ENCODE measurements at regions not wholly inside any gene's neighbourhood (a gene's known extent, or its start where the extent isn't known, plus 50 kb on each side); places are given as distances from the start of the nearest gene placed in this dataset.

- Histone ChIP-seq H3K36me3 (ENCODE audit: insufficient read depth, low read length) (no peaks in the 10 kb centered on the region), H3K79me2 (ENCODE audit: insufficient read depth, low read length) (no peaks in the 10 kb centered on the region), H3K27ac (ENCODE audit: low read depth, low read length) (no peak overlapping the region), H3K4me3 (ENCODE audit: insufficient read depth, low read length) (no peak overlapping the region), H3K9me3 (ENCODE audit: low read depth, low read length) (no peaks in the 10 kb centered on the region), H3K27me3 (ENCODE audit: insufficient read depth, low read length) (no peaks in the 10 kb centered on the region), H3K4me1 (ENCODE audit: insufficient read depth, low read length) (peaks cover 5% of the 10 kb centered on the region), H4K20me1 (ENCODE audit: insufficient read depth, low read length) (no peaks in the 10 kb centered on the region), H3K4me2 (ENCODE audit: insufficient read depth, low read length) (no peak overlapping the region), H2AFZ (ENCODE audit: low read length) (no peak overlapping the region)
- no peak for TF ChIP-seq CTCF (IDR thresholded peaks at IDR 0.05; ENCODE audit: extremely low read depth, low read depth, low read length)
- no peak for DNase-seq (ENCODE audit: insufficient read length, low spot score, missing footprints)
These were observed 170.6 kb downstream of the RNF152 start for GRCh38 chr18:61722247-61722646.

GRCh38 chr18:61720496-61720895, 172.3 kb downstream of the RNF152 start:
- Histone ChIP-seq H3K4me3 (ENCODE audit: insufficient read depth, low read length) (no peak overlapping the region), H3K27ac (ENCODE audit: low read depth, low read length) (no peak overlapping the region), H3K4me2 (ENCODE audit: insufficient read depth, low read length) (no peak overlapping the region), H2AFZ (ENCODE audit: low read length) (no peak overlapping the region), H3K4me1 (ENCODE audit: insufficient read depth, low read length) (no peaks in the 10 kb centered on the region), H3K36me3 (ENCODE audit: insufficient read depth, low read length) (no peaks in the 10 kb centered on the region), H3K79me2 (ENCODE audit: insufficient read depth, low read length) (no peaks in the 10 kb centered on the region), H3K9me3 (ENCODE audit: low read depth, low read length) (no peaks in the 10 kb centered on the region), H3K27me3 (ENCODE audit: insufficient read depth, low read length) (no peaks in the 10 kb centered on the region), H4K20me1 (ENCODE audit: insufficient read depth, low read length) (no peaks in the 10 kb centered on the region)
- DNase-seq (ENCODE audit: insufficient read length, low spot score, missing footprints) = no peak
- no peak for TF ChIP-seq CTCF (IDR thresholded peaks at IDR 0.05; ENCODE audit: extremely low read depth, low read depth, low read length)

- no peaks in the 10 kb centered on the region for H3K36me3 ChIP-seq (ENCODE audit: insufficient read depth, low read length)
- DNase-seq (ENCODE audit: insufficient read length, low spot score, missing footprints) = no peak
- H3K79me2 ChIP-seq (ENCODE audit: insufficient read depth, low read length) = no peaks in the 10 kb centered on the region
- no peaks in the 10 kb centered on the region for H3K9me3 ChIP-seq (ENCODE audit: low read depth, low read length)
- H3K27ac ChIP-seq (ENCODE audit: low read depth, low read length) = no peak overlapping the region
- no peak overlapping the region for H3K4me3 ChIP-seq (ENCODE audit: insufficient read depth, low read length)
- no peaks in the 10 kb centered on the region for H3K4me1 ChIP-seq (ENCODE audit: insufficient read depth, low read length)
- no peak overlapping the region for H2AFZ ChIP-seq (ENCODE audit: low read length)
- H3K4me2 ChIP-seq (ENCODE audit: insufficient read depth, low read length) = no peak overlapping the region
- no peaks in the 10 kb centered on the region for H4K20me1 ChIP-seq (ENCODE audit: insufficient read depth, low read length)
- no peaks in the 10 kb centered on the region for H3K27me3 ChIP-seq (ENCODE audit: insufficient read depth, low read length)
- no peak for TF ChIP-seq CTCF (IDR thresholded peaks at IDR 0.05; ENCODE audit: extremely low read depth, low read depth, low read length)
These were observed 173.1 kb downstream of the RNF152 start for GRCh38 chr18:61719671-61720070.

GRCh38 chr18:61718944-61719343, 173.9 kb downstream of the RNF152 start:
- no peak for TF ChIP-seq CTCF (IDR thresholded peaks at IDR 0.05; ENCODE audit: extremely low read depth, low read depth, low read length)
- Histone ChIP-seq H3K36me3 (ENCODE audit: insufficient read depth, low read length) (no peaks in the 10 kb centered on the region), H4K20me1 (ENCODE audit: insufficient read depth, low read length) (no peaks in the 10 kb centered on the region), H3K27ac (ENCODE audit: low read depth, low read length) (no peak overlapping the region), H3K4me2 (ENCODE audit: insufficient read depth, low read length) (no peak overlapping the region), H2AFZ (ENCODE audit: low read length) (no peak overlapping the region), H3K9me3 (ENCODE audit: low read depth, low read length) (no peaks in the 10 kb centered on the region), H3K27me3 (ENCODE audit: insufficient read depth, low read length) (no peaks in the 10 kb centered on the region), H3K4me3 (ENCODE audit: insufficient read depth, low read length) (no peak overlapping the region), H3K79me2 (ENCODE audit: insufficient read depth, low read length) (no peaks in the 10 kb centered on the region), H3K4me1 (ENCODE audit: insufficient read depth, low read length) (no peaks in the 10 kb centered on the region)
- no peak for DNase-seq (ENCODE audit: insufficient read length, low spot score, missing footprints)
